AG04450 (cell line): ENCODE measurements at regions not wholly inside any gene's neighbourhood (a gene's known extent, or its start where the extent isn't known, plus 50 kb on each side); places are given as distances from the start of the nearest gene placed in this dataset.
A peak's percentile ranks its signal among the peaks of the same experiment; 100 is the strongest.

ENCODE experiments used
- CTCF ChIA-PET: fragments of 300-600, 350-600 bp; formaldehyde crosslinking; extraction: SDS; loops from one replicate; lab custom pipeline; 2022; ENCODE audit warnings: antibody characterized with exemption, inconsistent platforms; lab: Charles Lee
- POLR2A ChIA-PET: fragments of 350-600 bp; formaldehyde crosslinking; extraction: SDS; loops from one replicate; lab custom pipeline; 2021; ENCODE audit warnings: antibody characterized with exemption, inconsistent platforms; lab: Yijun Ruan, JAX
- DNase-seq: peaks from one replicate; pipeline ENCODE4 v3.0.0-alpha.2; 2011; ENCODE audit warnings: low read depth, low spot score
- H3K27ac ChIP-seq: one replicate; pipeline ENCODE4 v1.5.1; 2012; ENCODE audit warnings: low read depth, low read length, control low read depth
- H3K27me3 ChIP-seq: one replicate; pipeline ENCODE4 v1.6.0; 2012; ENCODE audit warnings: low read length; ENCODE audit not compliant: control insufficient read depth, insufficient read depth
- H3K4me3 ChIP-seq: 2 replicates; pipeline ENCODE4 v1.5.1; 2011; ENCODE audit warnings: mild to moderate bottlenecking, low read depth, low read length, control low read depth
- H3K9me3 ChIP-seq: 2 replicates; pipeline ENCODE4 v1.5.1; 2012; ENCODE audit warnings: low read length; ENCODE audit not compliant: control insufficient read depth, insufficient read depth
- TF ChIP-seq, protein P1 (sequence below): IDR thresholded peaks from 2 replicates; pipeline ENCODE4 v1.5.1; 2011; ENCODE audit warnings: low read depth, low read length, control low read depth, inconsistent platforms

DNA sequence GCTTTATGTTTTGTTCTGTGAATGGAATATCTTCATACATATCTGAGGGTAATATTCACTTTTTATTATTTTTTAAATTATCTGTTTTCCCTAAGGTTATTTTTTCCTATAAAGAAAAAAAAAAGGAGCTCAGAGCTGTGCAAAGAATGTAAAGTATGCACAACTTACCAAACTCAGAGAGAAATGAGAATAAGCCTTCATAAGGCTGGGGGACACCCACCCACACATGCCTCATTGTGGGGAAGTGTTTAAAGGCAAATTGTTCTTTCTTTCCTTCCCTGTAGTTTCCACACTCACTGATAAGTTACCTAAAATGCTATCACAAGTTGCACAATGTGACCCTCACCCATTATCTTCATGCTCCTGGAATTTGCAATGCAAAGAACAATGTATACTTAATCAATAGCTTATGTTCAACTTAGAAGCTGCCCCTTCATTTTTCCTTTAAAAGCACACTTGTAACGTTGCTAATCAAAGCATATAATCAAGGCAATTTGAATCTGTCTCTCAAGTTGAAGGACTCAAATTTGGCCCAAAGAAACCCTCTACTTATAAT, 108.1 kb downstream of the GNAT3 start:
- H3K4me3 ChIP-seq = no peak overlapping the region
- TF ChIP-seq, protein P1, sequence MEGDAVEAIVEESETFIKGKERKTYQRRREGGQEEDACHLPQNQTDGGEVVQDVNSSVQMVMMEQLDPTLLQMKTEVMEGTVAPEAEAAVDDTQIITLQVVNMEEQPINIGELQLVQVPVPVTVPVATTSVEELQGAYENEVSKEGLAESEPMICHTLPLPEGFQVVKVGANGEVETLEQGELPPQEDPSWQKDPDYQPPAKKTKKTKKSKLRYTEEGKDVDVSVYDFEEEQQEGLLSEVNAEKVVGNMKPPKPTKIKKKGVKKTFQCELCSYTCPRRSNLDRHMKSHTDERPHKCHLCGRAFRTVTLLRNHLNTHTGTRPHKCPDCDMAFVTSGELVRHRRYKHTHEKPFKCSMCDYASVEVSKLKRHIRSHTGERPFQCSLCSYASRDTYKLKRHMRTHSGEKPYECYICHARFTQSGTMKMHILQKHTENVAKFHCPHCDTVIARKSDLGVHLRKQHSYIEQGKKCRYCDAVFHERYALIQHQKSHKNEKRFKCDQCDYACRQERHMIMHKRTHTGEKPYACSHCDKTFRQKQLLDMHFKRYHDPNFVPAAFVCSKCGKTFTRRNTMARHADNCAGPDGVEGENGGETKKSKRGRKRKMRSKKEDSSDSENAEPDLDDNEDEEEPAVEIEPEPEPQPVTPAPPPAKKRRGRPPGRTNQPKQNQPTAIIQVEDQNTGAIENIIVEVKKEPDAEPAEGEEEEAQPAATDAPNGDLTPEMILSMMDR = no peak
- DNase-seq = no peak
- ChIA-PET CTCF (interaction anchor here (0.5 to 2.4 kb wide), 3 partner anchors 12 to 270 kb away, joined by 3 to 11 read pairs (median 4); no protein-coding TSS in a partner anchor), POLR2A (no interaction called here)
- H3K27ac ChIP-seq = no peak overlapping the region
- H3K27me3 ChIP-seq = no peaks in the 10 kb centered on the region
- no peaks in the 10 kb centered on the region for H3K9me3 ChIP-seq

DNA sequence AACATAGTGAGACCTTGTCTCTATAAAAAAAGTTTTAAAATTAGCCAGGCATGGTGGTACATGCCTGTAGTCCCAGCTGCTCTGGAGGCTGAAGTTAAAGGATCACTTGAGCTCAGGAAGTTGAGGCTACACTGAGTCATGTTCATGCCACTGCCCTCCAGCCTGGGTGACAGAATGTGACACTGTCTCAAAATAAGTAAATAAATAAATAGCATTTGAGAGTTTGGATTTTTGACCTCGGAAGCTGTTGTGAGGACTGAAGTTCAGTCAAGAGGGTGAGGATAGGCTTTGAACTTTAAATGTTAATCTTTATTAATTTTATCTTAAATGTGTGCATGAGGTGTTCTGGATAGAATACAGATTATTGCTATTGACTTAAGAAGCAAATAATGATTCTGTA, 110.2 kb downstream of the GNAT3 start:
- TF ChIP-seq, protein P1 = no peak
- ChIA-PET CTCF (interaction anchor here (2.4 kb wide), 1 partner anchor 10 kb away, joined by 11 read pairs; no protein-coding TSS in a partner anchor), POLR2A (no interaction called here)
- no peak for DNase-seq
- Histone ChIP-seq H3K27me3 (no peaks in the 10 kb centered on the region), H3K4me3 (no peak overlapping the region), H3K9me3 (no peaks in the 10 kb centered on the region), H3K27ac (no peak overlapping the region)

DNA sequence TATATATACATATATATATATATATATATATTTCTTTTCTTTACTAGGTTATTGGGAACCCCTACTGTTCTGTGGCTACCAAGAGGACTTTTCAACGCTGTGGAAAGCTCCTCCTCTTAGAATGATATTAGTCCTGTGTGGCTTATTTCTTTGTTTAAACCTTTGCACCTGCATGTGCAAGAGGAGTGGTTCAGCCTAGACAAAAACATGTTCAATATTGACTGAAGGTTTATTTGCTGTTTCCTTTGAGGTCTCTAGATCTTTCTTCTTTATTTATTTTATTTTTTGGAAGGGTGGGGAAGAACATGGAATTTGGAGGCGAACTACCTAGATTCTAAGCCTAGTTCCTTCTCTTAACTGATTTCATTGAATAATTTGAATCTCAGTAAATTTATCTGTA, 118.1 kb downstream of the GNAT3 start:
- Histone ChIP-seq H3K27me3 (no peaks in the 10 kb centered on the region), H3K4me3 (no peak overlapping the region), H3K27ac (no peak overlapping the region), H3K9me3 (no peaks in the 10 kb centered on the region)
- CTCF ChIA-PET = interaction anchor here (0.8 to 6.2 kb wide), 4 partner anchors 249 to 334 kb away, joined by 3 to 45 read pairs (median 22); partner anchors contain the start of gene GNAI1
- TF ChIP-seq, protein P1 = no peak
- POLR2A ChIA-PET = no interaction called here
- no peak for DNase-seq

DNA sequence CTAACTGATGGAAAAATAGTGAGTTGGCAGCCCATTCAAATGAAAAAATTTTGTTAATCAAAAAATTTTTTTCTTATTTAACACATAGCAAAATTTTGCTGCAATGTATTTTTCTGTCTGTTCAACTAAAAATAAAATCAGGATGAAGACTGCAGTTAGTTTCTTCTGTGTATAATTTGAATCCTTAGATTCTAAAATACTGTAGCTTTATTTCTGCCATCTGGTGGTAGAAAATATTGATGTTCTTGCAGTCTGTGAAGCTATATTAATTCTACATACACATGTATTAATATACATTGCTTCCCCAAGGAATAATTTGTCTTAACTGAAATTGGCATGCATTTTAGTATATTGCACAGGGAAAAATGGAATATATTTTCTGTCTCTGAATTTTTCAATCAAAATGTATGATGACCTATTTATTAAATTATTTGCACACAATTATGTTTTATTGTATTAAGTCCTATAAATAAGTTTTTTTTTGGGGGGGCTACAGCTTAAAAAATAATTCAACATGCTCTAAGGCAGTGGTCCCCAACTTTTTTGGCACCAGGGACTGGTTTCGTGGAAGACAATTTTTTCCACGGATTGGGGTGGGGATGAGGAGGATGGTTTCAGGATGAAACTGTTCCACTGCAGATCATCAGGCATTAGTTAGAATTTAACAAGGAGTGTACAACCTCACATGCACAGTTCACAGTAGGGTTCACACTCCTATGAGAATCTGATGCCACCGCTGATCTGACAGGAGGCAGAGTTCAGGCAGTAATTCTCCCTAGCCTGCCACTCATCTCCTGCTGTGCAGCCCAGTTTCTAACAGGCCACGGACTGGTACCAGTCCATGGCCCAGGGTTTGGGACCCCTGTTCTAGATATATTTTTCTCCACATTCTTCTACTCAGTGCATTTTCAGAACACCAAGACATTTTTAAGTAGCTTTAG, 119.4 kb downstream of the GNAT3 start:
- Histone ChIP-seq H3K9me3 (no peaks in the 10 kb centered on the region), H3K27me3 (no peaks in the 10 kb centered on the region), H3K27ac (no peak overlapping the region), H3K4me3 (no peak overlapping the region)
- ChIA-PET CTCF (interaction anchor here (0.6 to 6.2 kb wide), 30 partner anchors 10 to 1262 kb away, joined by 3 to 45 read pairs (median 4); partner anchors contain the start of gene GNAI1), POLR2A (interaction anchor here (0.8 kb wide), 1 partner anchor 258 kb away, joined by 3 read pairs; the partner anchor contains the start of gene GNAI1)
- no peak for DNase-seq
- TF ChIP-seq, protein P1 = peak; percentile 57
